AG04450 (cell line): ENCODE measurements at regions not wholly inside any gene's neighbourhood (a gene's known extent, or its start where the extent isn't known, plus 50 kb on each side); places are given as distances from the start of the nearest gene placed in this dataset.

Experiments
- CTCF ChIA-PET: fragments of 300-600, 350-600 bp; formaldehyde crosslinking; extraction: SDS; loops from one replicate; lab custom pipeline; 2022; ENCODE audit warnings: antibody characterized with exemption, inconsistent platforms; lab: Charles Lee
- POLR2A ChIA-PET: fragments of 350-600 bp; formaldehyde crosslinking; extraction: SDS; loops from one replicate; lab custom pipeline; 2021; ENCODE audit warnings: antibody characterized with exemption, inconsistent platforms; lab: Yijun Ruan, JAX
- DNase-seq: peaks from one replicate; pipeline ENCODE4 v3.0.0-alpha.2; 2011; ENCODE audit warnings: low read depth, low spot score
- H3K27ac ChIP-seq: one replicate; pipeline ENCODE4 v1.5.1; 2012; ENCODE audit warnings: low read depth, low read length, control low read depth
- H3K27me3 ChIP-seq: one replicate; pipeline ENCODE4 v1.6.0; 2012; ENCODE audit warnings: low read length; ENCODE audit not compliant: control insufficient read depth, insufficient read depth
- H3K4me3 ChIP-seq: 2 replicates; pipeline ENCODE4 v1.5.1; 2011; ENCODE audit warnings: mild to moderate bottlenecking, low read depth, low read length, control low read depth
- H3K9me3 ChIP-seq: 2 replicates; pipeline ENCODE4 v1.5.1; 2012; ENCODE audit warnings: low read length; ENCODE audit not compliant: control insufficient read depth, insufficient read depth
- CTCF ChIP-seq: IDR thresholded peaks from 2 replicates; pipeline ENCODE4 v1.5.1; 2011; ENCODE audit warnings: low read depth, low read length, control low read depth, inconsistent platforms

GRCh38 chr12:30320561-30320960 lies 375.1 kb downstream of the IPO8 start:
- ChIA-PET POLR2A (no interaction called here), CTCF (no interaction called here)
- Histone ChIP-seq H3K9me3 (peaks cover 3% of the 10 kb centered on the region; the same call in 1 of the 2 replicates), H3K4me3 (no peak overlapping the region), H3K27me3 (no peaks in the 10 kb centered on the region), H3K27ac (no peak overlapping the region)
- no peak for DNase-seq
- no peak for TF ChIP-seq CTCF

- TF ChIP-seq CTCF, result no peak
- Histone ChIP-seq H3K27ac (no peak overlapping the region), H3K4me3 (no peak overlapping the region), H3K27me3 (no peaks in the 10 kb centered on the region), H3K9me3 (no peaks in the 10 kb centered on the region)
- no peak for DNase-seq
- CTCF ChIA-PET, result no interaction called here
- POLR2A ChIA-PET, result no interaction called here
Observed at GRCh38 chr12:30314506-30315100, 381.1 kb downstream of the IPO8 start.

- ChIA-PET POLR2A (no interaction called here), CTCF (no interaction called here)
- DNase-seq, result no peak
- Histone ChIP-seq H3K27ac (no peak overlapping the region), H3K9me3 (no peaks in the 10 kb centered on the region), H3K4me3 (no peak overlapping the region), H3K27me3 (no peaks in the 10 kb centered on the region)
- no peak for TF ChIP-seq CTCF
Observed at GRCh38 chr12:30308010-30308717, 387.5 kb downstream of the IPO8 start.

- Histone ChIP-seq H3K27ac (no peak overlapping the region), H3K9me3 (no peaks in the 10 kb centered on the region), H3K4me3 (no peak overlapping the region), H3K27me3 (no peaks in the 10 kb centered on the region)
- ChIA-PET POLR2A (no interaction called here), CTCF (no interaction called here)
- no peak for DNase-seq
- TF ChIP-seq CTCF, result no peak
Observed at GRCh38 chr12:30304528-30304927, 391.1 kb downstream of the IPO8 start.

GRCh38 chr12:30301291-30301690 lies 394.4 kb downstream of the IPO8 start:
- Histone ChIP-seq H3K4me3 (no peak overlapping the region), H3K9me3 (no peaks in the 10 kb centered on the region), H3K27me3 (no peaks in the 10 kb centered on the region), H3K27ac (no peak overlapping the region)
- no peak for DNase-seq
- POLR2A ChIA-PET, result no interaction called here
- CTCF ChIA-PET, result no interaction called here
- no peak for TF ChIP-seq CTCF
